ENCODE measurements at regions not wholly inside any gene's neighbourhood (a gene's known extent, or its start where the extent isn't known, plus 50 kb on each side); places are given as distances from the start of the nearest gene placed in this dataset.

GRCh38 chr11:11020219-11020726 is 162.4 kb upstream of the ZBED5 start:
- TF ChIP-seq BACH2 (CRISPR knock-in tag; IDR thresholded peaks at IDR 0.05; ENCODE audit: borderline replicate concordance) (no peak), PPARA (CRISPR knock-in tag; IDR thresholded peaks at IDR 0.05; ENCODE audit: borderline replicate concordance) (no peak)
- ATAC-seq = no peak

- TF ChIP-seq ISL1 (CRISPR knock-in tag; IDR thresholded peaks at IDR 0.05) (no peak), PPARA (CRISPR knock-in tag; IDR thresholded peaks at IDR 0.05; ENCODE audit: borderline replicate concordance) (no peak), SNAI2 (CRISPR knock-in tag; IDR thresholded peaks at IDR 0.05) (no peak)
- TF ChIP-seq, protein P1, sequence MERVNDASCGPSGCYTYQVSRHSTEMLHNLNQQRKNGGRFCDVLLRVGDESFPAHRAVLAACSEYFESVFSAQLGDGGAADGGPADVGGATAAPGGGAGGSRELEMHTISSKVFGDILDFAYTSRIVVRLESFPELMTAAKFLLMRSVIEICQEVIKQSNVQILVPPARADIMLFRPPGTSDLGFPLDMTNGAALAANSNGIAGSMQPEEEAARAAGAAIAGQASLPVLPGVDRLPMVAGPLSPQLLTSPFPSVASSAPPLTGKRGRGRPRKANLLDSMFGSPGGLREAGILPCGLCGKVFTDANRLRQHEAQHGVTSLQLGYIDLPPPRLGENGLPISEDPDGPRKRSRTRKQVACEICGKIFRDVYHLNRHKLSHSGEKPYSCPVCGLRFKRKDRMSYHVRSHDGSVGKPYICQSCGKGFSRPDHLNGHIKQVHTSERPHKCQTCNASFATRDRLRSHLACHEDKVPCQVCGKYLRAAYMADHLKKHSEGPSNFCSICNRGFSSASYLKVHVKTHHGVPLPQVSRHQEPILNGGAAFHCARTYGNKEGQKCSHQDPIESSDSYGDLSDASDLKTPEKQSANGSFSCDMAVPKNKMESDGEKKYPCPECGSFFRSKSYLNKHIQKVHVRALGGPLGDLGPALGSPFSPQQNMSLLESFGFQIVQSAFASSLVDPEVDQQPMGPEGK (CRISPR knock-in tag; IDR thresholded peaks at IDR 0.05; ENCODE audit: borderline replicate concordance) = no peak
- ATAC-seq = no peak
These were observed 159.1 kb upstream of the ZBED5 start for GRCh38 chr11:11016943-11017342.

GRCh38 chr11:11016068-11016467 is 158.2 kb upstream of the ZBED5 start:
- TF ChIP-seq SNAI2 (CRISPR knock-in tag; IDR thresholded peaks at IDR 0.05) (no peak), TOX (CRISPR knock-in tag; IDR thresholded peaks at IDR 0.05; ENCODE audit: borderline replicate concordance) (no peak), OSR1 (CRISPR knock-in tag; IDR thresholded peaks at IDR 0.05) (no peak), PPARA (CRISPR knock-in tag; IDR thresholded peaks at IDR 0.05; ENCODE audit: borderline replicate concordance) (no peak), RARB (CRISPR knock-in tag; IDR thresholded peaks at IDR 0.05) (no peak), POU6F1 (CRISPR knock-in tag; IDR thresholded peaks at IDR 0.05; ENCODE audit: borderline replicate concordance, low read depth) (no peak), CSDC2 (CRISPR knock-in tag; IDR thresholded peaks at IDR 0.05) (no peak), ESRRG (CRISPR knock-in tag; IDR thresholded peaks at IDR 0.05) (no peak), ZNF565 (CRISPR knock-in tag; conservative IDR thresholded peaks at IDR 0.05; ENCODE audit: low read depth) (no peak), GLIS3 (CRISPR knock-in tag; IDR thresholded peaks at IDR 0.05) (no peak), TCF4 (CRISPR knock-in tag; IDR thresholded peaks at IDR 0.05; ENCODE audit: borderline replicate concordance) (no peak), ZFP30 (CRISPR knock-in tag; IDR thresholded peaks at IDR 0.05) (no peak), ISL1 (CRISPR knock-in tag; IDR thresholded peaks at IDR 0.05) (no peak), ZNF70 (CRISPR knock-in tag; IDR thresholded peaks at IDR 0.05) (no peak), ZNF8 (CRISPR knock-in tag; IDR thresholded peaks at IDR 0.05) (no peak), ARNTL (CRISPR knock-in tag; IDR thresholded peaks at IDR 0.05; ENCODE audit: borderline replicate concordance, low read depth) (no peak)
- TF ChIP-seq, protein P2, sequence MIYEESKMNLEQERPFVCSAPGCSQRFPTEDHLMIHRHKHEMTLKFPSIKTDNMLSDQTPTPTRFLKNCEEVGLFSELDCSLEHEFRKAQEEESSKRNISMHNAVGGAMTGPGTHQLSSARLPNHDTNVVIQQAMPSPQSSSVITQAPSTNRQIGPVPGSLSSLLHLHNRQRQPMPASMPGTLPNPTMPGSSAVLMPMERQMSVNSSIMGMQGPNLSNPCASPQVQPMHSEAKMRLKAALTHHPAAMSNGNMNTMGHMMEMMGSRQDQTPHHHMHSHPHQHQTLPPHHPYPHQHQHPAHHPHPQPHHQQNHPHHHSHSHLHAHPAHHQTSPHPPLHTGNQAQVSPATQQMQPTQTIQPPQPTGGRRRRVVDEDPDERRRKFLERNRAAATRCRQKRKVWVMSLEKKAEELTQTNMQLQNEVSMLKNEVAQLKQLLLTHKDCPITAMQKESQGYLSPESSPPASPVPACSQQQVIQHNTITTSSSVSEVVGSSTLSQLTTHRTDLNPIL (CRISPR knock-in tag; IDR thresholded peaks at IDR 0.05; ENCODE audit: low read depth) = no peak
- TF ChIP-seq, protein P3, sequence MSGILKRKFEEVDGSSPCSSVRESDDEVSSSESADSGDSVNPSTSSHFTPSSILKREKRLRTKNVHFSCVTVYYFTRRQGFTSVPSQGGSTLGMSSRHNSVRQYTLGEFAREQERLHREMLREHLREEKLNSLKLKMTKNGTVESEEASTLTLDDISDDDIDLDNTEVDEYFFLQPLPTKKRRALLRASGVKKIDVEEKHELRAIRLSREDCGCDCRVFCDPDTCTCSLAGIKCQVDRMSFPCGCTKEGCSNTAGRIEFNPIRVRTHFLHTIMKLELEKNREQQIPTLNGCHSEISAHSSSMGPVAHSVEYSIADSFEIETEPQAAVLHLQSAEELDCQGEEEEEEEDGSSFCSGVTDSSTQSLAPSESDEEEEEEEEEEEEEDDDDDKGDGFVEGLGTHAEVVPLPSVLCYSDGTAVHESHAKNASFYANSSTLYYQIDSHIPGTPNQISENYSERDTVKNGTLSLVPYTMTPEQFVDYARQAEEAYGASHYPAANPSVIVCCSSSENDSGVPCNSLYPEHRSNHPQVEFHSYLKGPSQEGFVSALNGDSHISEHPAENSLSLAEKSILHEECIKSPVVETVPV (CRISPR knock-in tag; IDR thresholded peaks at IDR 0.05) = no peak
- TF ChIP-seq, protein P4, sequence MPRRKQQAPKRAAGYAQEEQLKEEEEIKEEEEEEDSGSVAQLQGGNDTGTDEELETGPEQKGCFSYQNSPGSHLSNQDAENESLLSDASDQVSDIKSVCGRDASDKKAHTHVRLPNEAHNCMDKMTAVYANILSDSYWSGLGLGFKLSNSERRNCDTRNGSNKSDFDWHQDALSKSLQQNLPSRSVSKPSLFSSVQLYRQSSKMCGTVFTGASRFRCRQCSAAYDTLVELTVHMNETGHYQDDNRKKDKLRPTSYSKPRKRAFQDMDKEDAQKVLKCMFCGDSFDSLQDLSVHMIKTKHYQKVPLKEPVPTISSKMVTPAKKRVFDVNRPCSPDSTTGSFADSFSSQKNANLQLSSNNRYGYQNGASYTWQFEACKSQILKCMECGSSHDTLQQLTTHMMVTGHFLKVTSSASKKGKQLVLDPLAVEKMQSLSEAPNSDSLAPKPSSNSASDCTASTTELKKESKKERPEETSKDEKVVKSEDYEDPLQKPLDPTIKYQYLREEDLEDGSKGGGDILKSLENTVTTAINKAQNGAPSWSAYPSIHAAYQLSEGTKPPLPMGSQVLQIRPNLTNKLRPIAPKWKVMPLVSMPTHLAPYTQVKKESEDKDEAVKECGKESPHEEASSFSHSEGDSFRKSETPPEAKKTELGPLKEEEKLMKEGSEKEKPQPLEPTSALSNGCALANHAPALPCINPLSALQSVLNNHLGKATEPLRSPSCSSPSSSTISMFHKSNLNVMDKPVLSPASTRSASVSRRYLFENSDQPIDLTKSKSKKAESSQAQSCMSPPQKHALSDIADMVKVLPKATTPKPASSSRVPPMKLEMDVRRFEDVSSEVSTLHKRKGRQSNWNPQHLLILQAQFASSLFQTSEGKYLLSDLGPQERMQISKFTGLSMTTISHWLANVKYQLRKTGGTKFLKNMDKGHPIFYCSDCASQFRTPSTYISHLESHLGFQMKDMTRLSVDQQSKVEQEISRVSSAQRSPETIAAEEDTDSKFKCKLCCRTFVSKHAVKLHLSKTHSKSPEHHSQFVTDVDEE (CRISPR knock-in tag; IDR thresholded peaks at IDR 0.05) = no peak
- TF ChIP-seq, protein P1 (CRISPR knock-in tag; IDR thresholded peaks at IDR 0.05; ENCODE audit: borderline replicate concordance) = no peak
- ATAC-seq = no peak

Data from SK-N-SH treated with all-trans-retinoic acid at 6 μM for 48 hours (cell line).